Skeletal muscle tissue (tissue), 3 donors: ENCODE measurements at regions not wholly inside any gene's neighbourhood (a gene's known extent, or its start where the extent isn't known, plus 50 kb on each side); places are given as distances from the start of the nearest gene placed in this dataset.
"Not testable (repeated sequence)": the region's sequence is repeated elsewhere in the genome, so short reads cannot be mapped to it uniquely, and the experiment has no call there.

Experiments
- H3K27ac ChIP-seq: one replicate; pipeline ENCODE4 v1.7.0; 2013; ENCODE audit warnings: mild to moderate bottlenecking, low read depth, low read length, inconsistent platforms
- H3K27me3 ChIP-seq, 3 donors: one replicate each; pipeline ENCODE4 v1.7.0; 2013; ENCODE audit warnings: low read length in 3 of 3; ENCODE audit not compliant: control insufficient read depth in 3 of 3, insufficient read depth in 3 of 3
- H3K36me3 ChIP-seq, 3 donors: one replicate each; pipeline ENCODE4 v1.7.0; 2013; ENCODE audit warnings: low read length in 3 of 3; ENCODE audit not compliant: control insufficient read depth in 3 of 3, insufficient read depth in 3 of 3
- H3K4me1 ChIP-seq, 3 donors: one replicate each; pipeline ENCODE4 v1.7.0; 2013; ENCODE audit warnings: low read length in 3 of 3, mild to moderate bottlenecking in 3 of 3; ENCODE audit not compliant: control insufficient read depth in 3 of 3, insufficient read depth in 3 of 3
- H3K4me3 ChIP-seq, 3 donors: one replicate each; pipeline ENCODE4 v1.7.0; 2013; ENCODE audit warnings: low read length in 3 of 3
- H3K9ac ChIP-seq, 3 donors: one replicate each; pipeline ENCODE4 v1.7.0; 2013; ENCODE audit warnings: low read length in 3 of 3, mild to moderate bottlenecking in 3 of 3, moderate library complexity in 2 of 3, low read depth in 1 of 3
- H3K9me3 ChIP-seq, 3 donors: one replicate each; pipeline ENCODE4 v1.7.0; 2013; ENCODE audit warnings: low read length in 3 of 3; ENCODE audit not compliant: control insufficient read depth in 3 of 3
- donor health status: Osteomylitis.

- Histone ChIP-seq H3K36me3 (no peaks in the 10 kb centered on the region), H3K4me1 (no peaks in the 10 kb centered on the region), H3K9ac (no peak overlapping the region), H3K4me3 (no peak overlapping the region), H3K27me3 (no peaks in the 10 kb centered on the region), H3K27ac (no peak overlapping the region), H3K9me3 (no peaks in the 10 kb centered on the region)
These were observed 239.6 kb downstream of the SKIDA1 start for GRCh38 chr10:21285742-21286331.

- Histone ChIP-seq H3K9me3 (no peaks in the 10 kb centered on the region), H3K36me3 (no peaks in the 10 kb centered on the region), H3K4me1 (no peaks in the 10 kb centered on the region), H3K27me3 (no peaks in the 10 kb centered on the region), H3K9ac (no peak overlapping the region), H3K4me3 (no peak overlapping the region), H3K27ac (no peak overlapping the region)
These were observed 240.3 kb downstream of the SKIDA1 start for GRCh38 chr10:21285207-21285606.

GRCh38 chr10:21284301-21284700, 241.2 kb downstream of the SKIDA1 start:
- H3K27ac ChIP-seq = no peak overlapping the region
- H3K4me3 ChIP-seq = no peak overlapping the region
- no peaks in the 10 kb centered on the region for H3K27me3 ChIP-seq
- no peak overlapping the region for H3K9ac ChIP-seq
- no peaks in the 10 kb centered on the region for H3K4me1 ChIP-seq
- H3K36me3 ChIP-seq = no peaks in the 10 kb centered on the region
- H3K9me3 ChIP-seq = no peaks in the 10 kb centered on the region

- not testable (repeated sequence) for H3K4me1 ChIP-seq, H3K9me3 ChIP-seq, H3K27ac ChIP-seq, H3K36me3 ChIP-seq, H3K27me3 ChIP-seq, H3K4me3 ChIP-seq, H3K9ac ChIP-seq
These were observed 242.4 kb downstream of the SKIDA1 start for GRCh38 chr10:21283053-21283452.

DNA sequence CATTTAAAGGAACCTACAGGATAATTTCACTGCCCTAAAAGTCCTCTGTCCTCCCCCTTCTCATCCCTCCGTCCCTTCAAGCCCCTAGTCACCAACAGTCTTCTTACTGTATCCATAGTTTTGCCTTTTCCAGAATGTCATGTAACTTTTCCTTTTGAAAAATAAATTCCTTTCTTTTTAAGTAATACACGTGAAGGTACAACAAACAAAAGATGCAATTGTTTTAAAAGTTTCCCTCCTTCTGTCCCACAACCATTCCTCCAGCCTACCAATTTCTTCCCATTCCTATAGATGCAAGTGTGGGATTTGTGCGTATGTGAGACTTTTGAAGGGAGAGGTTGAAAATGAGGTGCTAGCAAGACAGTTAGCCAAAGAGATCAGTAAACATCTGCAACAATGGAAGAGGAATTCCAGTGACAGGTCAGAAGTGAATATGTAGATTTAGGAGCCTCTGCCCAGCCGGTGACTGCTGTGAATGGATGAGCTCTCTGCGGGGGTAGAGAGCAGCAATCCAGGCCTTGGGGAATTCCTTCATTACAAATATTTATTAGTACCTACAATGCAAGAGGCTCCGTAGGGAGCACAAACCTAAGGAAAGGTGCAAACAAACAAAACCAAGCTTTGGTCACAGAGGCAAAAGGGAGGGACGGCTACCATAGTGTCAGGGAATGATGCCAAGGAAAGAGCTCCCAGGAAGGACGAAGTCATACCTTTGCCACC, 243.6 kb downstream of the SKIDA1 start:
- Histone ChIP-seq H3K9ac (no peak overlapping the region), H3K9me3 (no peaks in the 10 kb centered on the region), H3K36me3 (no peaks in the 10 kb centered on the region), H3K4me1 (no peaks in the 10 kb centered on the region), H3K27ac (no peak overlapping the region), H3K27me3 (no peaks in the 10 kb centered on the region), H3K4me3 (no peak overlapping the region)

DNA sequence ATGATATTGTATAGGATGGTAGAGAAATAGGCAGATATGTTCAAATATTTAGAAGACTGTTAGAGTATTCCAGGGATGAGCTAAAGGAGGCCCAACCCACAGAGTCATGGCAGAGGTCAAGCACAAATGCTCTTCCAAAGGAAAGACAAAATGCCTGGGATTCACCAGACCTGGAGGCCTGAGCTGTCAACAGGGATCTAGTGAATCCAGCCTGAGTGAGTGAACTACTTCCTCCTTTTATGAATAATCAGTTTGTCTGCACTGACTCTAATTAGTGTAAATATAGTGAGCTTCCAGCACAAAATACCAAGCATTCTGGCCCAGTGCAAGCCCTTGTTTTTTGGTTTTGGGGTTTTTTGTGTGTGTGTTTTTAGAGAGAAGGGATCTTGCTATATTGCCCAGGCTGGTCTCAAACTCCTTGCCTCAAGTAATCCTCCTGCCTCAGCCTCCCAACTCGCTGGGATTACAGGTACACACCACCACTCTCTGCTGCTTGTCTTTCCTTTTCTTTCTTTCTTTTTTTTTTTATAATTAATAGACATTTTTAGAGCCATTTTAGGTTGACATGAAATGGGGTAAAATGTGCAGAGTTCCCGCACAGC, 244.4 kb downstream of the SKIDA1 start:
- H3K4me1 ChIP-seq = no peaks in the 10 kb centered on the region
- no peak overlapping the region for H3K9ac ChIP-seq
- H3K4me3 ChIP-seq = no peak overlapping the region
- no peaks in the 10 kb centered on the region for H3K9me3 ChIP-seq
- H3K27me3 ChIP-seq = no peaks in the 10 kb centered on the region
- no peak overlapping the region for H3K27ac ChIP-seq
- H3K36me3 ChIP-seq = no peaks in the 10 kb centered on the region

DNA sequence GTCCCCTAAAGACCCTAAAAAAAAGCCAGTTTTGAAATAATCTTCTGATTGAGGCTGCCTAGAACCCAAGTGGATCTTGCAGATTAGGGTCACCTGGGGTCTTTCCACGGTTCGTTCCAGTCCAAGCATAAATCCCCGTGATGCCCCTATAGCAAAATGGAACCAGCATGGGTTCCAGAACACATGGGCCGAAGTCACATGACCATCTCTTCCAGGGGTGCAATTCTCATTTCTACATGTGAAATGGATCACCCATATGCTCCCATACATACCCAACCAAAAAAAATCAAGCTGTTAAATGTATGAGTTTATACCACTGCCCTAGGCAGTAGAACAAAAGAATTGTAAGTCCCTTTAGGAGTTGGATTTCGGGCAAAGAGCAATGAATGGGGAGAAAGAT, 245.4 kb downstream of the SKIDA1 start:
- no peak overlapping the region for H3K9ac ChIP-seq
- no peaks in the 10 kb centered on the region for H3K9me3 ChIP-seq
- H3K4me1 ChIP-seq = no peaks in the 10 kb centered on the region
- no peaks in the 10 kb centered on the region for H3K36me3 ChIP-seq
- no peak overlapping the region for H3K4me3 ChIP-seq
- no peaks in the 10 kb centered on the region for H3K27me3 ChIP-seq
- no peak overlapping the region for H3K27ac ChIP-seq

DNA sequence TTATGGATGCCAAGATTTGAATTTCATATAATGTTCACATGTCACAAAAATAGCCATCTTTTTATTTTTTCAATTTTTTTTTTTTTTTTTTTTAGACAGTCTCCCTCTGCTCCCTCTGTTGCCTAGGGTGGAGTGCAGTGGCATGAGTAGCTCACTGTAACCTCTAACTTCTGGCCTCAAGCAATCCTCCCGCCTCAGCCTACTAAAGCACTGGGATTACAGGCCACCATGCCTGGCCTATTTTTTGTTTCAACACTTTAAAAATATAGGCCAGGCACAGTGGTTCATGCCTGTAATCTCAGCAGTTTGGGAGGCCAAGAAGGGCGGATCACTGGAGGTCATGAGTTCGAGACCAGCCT, 246.3 kb downstream of the SKIDA1 start:
- Histone ChIP-seq H3K4me1 (no peaks in the 10 kb centered on the region), H3K27me3 (no peaks in the 10 kb centered on the region), H3K36me3 (no peaks in the 10 kb centered on the region), H3K27ac (no peak overlapping the region), H3K4me3 (no peak overlapping the region), H3K9me3 (no peaks in the 10 kb centered on the region), H3K9ac (no peak overlapping the region)

- no peaks in the 10 kb centered on the region for H3K4me1 ChIP-seq
- H3K4me3 ChIP-seq = no peak overlapping the region
- no peak overlapping the region for H3K27ac ChIP-seq
- no peaks in the 10 kb centered on the region for H3K27me3 ChIP-seq
- H3K9ac ChIP-seq = no peak overlapping the region
- no peaks in the 10 kb centered on the region for H3K36me3 ChIP-seq
- no peaks in the 10 kb centered on the region for H3K9me3 ChIP-seq
These were observed 246.8 kb downstream of the SKIDA1 start for GRCh38 chr10:21278491-21279216.

GRCh38 chr10:21273400-21273968, 252.0 kb downstream of the SKIDA1 start:
- Histone ChIP-seq H3K27me3 (no peaks in the 10 kb centered on the region), H3K36me3 (no peaks in the 10 kb centered on the region), H3K9me3 (no peaks in the 10 kb centered on the region), H3K9ac (no peak overlapping the region), H3K27ac (no peak overlapping the region), H3K4me1 (no peaks in the 10 kb centered on the region), H3K4me3 (no peak overlapping the region)
